ENCODE measurements at regions not wholly inside any gene's neighbourhood (a gene's known extent, or its start where the extent isn't known, plus 50 kb on each side); places are given as distances from the start of the nearest gene placed in this dataset.

GRCh38 chr20:57790176-57790575 lies 80.4 kb upstream of the PMEPA1 start:
- peaks cover 4% of the 10 kb centered on the region for H3K4me1 ChIP-seq (ENCODE audit: control insufficient read depth, insufficient read depth, low read depth, low read length)
- no peak overlapping the region for H4K8ac ChIP-seq (ENCODE audit: low read length)
- no peak overlapping the region for H3K18ac ChIP-seq (ENCODE audit: low read depth in 1 of 2, low read length in 2 of 2)
- no peak overlapping the region for H2BK15ac ChIP-seq (ENCODE audit: low read depth, poor library complexity, severe bottlenecking)
- no peak overlapping the region for H3K9ac ChIP-seq (ENCODE audit: low read length)
- no peak overlapping the region for H3K23ac ChIP-seq (ENCODE audit: low read length in 2 of 2)
- H3K4me2 ChIP-seq (ENCODE audit: low read length, poor library complexity, severe bottlenecking), result no peak overlapping the region
- no peak overlapping the region for H2AFZ ChIP-seq (ENCODE audit: low read depth, low read length)
- H2AK5ac ChIP-seq (ENCODE audit: low read length, severe bottlenecking), result no peak overlapping the region
- no peak overlapping the region for H2BK120ac ChIP-seq (ENCODE audit: low read depth, low read length)
- H3K14ac ChIP-seq (ENCODE audit: low read length in 2 of 2), result no peak overlapping the region
- no peak overlapping the region for H3K27ac ChIP-seq (ENCODE audit: low read length, poor library complexity, severe bottlenecking)
- H3K36me3 ChIP-seq (ENCODE audit: control insufficient read depth in 1 of 2, insufficient read depth in 2 of 2, low read depth in 1 of 2, low read length in 2 of 2), result no peaks in the 10 kb centered on the region
- no peak overlapping the region for H2BK5ac ChIP-seq (ENCODE audit: low read depth, low read length, poor library complexity, severe bottlenecking)
- H3K79me1 ChIP-seq (replicated peaks; ENCODE audit: low read length, poor library complexity, severe bottlenecking), result no peaks in the 10 kb centered on the region
- DNase-seq, result no peak
- no peak overlapping the region for H4K91ac ChIP-seq (ENCODE audit: low read length)
- no peak overlapping the region for H2BK12ac ChIP-seq (ENCODE audit: low read length in 2 of 2)
- H3K27me3 ChIP-seq (ENCODE audit: control insufficient read depth in 1 of 2, insufficient read depth in 1 of 2, low read length in 2 of 2), result peaks cover 10 to 36% of the 10 kb centered on the region in 2 experiments
- 80% methylated on average over 8 of the region's 8 CpGs for WGBS
- no peak overlapping the region for H3K4me3 ChIP-seq (ENCODE audit: insufficient read depth in 1 of 2, low read depth in 1 of 2, low read length in 2 of 2)
- peaks cover 3% of the 10 kb centered on the region for H3K9me3 ChIP-seq (ENCODE audit: control insufficient read depth, low read length)
- no peak overlapping the region for H3K4ac ChIP-seq (ENCODE audit: low read depth in 1 of 2, low read length in 2 of 2)

GRCh38 chr20:57788936-57789613 lies 79.3 kb upstream of the PMEPA1 start:
- Histone ChIP-seq H3K79me1 (replicated peaks; ENCODE audit: low read length, poor library complexity, severe bottlenecking) (no peaks in the 10 kb centered on the region), H2BK15ac (ENCODE audit: low read depth, poor library complexity, severe bottlenecking) (no peak overlapping the region), H2BK12ac (ENCODE audit: low read length in 2 of 2) (no peak overlapping the region), H4K91ac (ENCODE audit: low read length) (no peak overlapping the region), H3K4me1 (ENCODE audit: control insufficient read depth, insufficient read depth, low read depth, low read length) (no peaks in the 10 kb centered on the region), H2BK120ac (ENCODE audit: low read depth, low read length) (no peak overlapping the region), H3K9ac (ENCODE audit: low read length) (no peak overlapping the region), H2BK5ac (ENCODE audit: low read depth, low read length, poor library complexity, severe bottlenecking) (no peak overlapping the region), H3K18ac (ENCODE audit: low read depth in 1 of 2, low read length in 2 of 2) (no peak overlapping the region), H2AK5ac (ENCODE audit: low read length, severe bottlenecking) (no peak overlapping the region), H3K36me3 (ENCODE audit: control insufficient read depth in 1 of 2, insufficient read depth in 2 of 2, low read depth in 1 of 2, low read length in 2 of 2) (no peaks in the 10 kb centered on the region), H4K8ac (ENCODE audit: low read length) (no peak overlapping the region), H3K14ac (ENCODE audit: low read length in 2 of 2) (no peak overlapping the region), H3K27ac (ENCODE audit: low read length, poor library complexity, severe bottlenecking) (no peak overlapping the region), H3K9me3 (ENCODE audit: control insufficient read depth, low read length) (peaks cover 3% of the 10 kb centered on the region), H3K4ac (ENCODE audit: low read depth in 1 of 2, low read length in 2 of 2) (no peak overlapping the region), H3K27me3 (ENCODE audit: control insufficient read depth in 1 of 2, insufficient read depth in 1 of 2, low read length in 2 of 2) (peaks cover 14 to 45% of the 10 kb centered on the region in 2 experiments), H3K4me2 (ENCODE audit: low read length, poor library complexity, severe bottlenecking) (no peak overlapping the region), H3K4me3 (ENCODE audit: insufficient read depth in 1 of 2, low read depth in 1 of 2, low read length in 2 of 2) (no peak overlapping the region), H2AFZ (ENCODE audit: low read depth, low read length) (no peak overlapping the region), H3K23ac (ENCODE audit: low read length in 2 of 2) (no peak overlapping the region)
- WGBS, result 83% methylated on average over 18 of the region's 19 CpGs
- no peak for DNase-seq

GRCh38 chr20:57787990-57788781 lies 78.4 kb upstream of the PMEPA1 start:
- no peak overlapping the region for H3K4me2 ChIP-seq (ENCODE audit: low read length, poor library complexity, severe bottlenecking)
- H2BK5ac ChIP-seq (ENCODE audit: low read depth, low read length, poor library complexity, severe bottlenecking), result no peak overlapping the region
- no peaks in the 10 kb centered on the region for H3K36me3 ChIP-seq (ENCODE audit: control insufficient read depth in 1 of 2, insufficient read depth in 2 of 2, low read depth in 1 of 2, low read length in 2 of 2)
- no peak overlapping the region for H4K8ac ChIP-seq (ENCODE audit: low read length)
- no peak overlapping the region for H3K4me3 ChIP-seq (ENCODE audit: insufficient read depth in 1 of 2, low read depth in 1 of 2, low read length in 2 of 2)
- peaks cover 3% of the 10 kb centered on the region for H3K9me3 ChIP-seq (ENCODE audit: control insufficient read depth, low read length)
- no peaks in the 10 kb centered on the region for H3K79me1 ChIP-seq (replicated peaks; ENCODE audit: low read length, poor library complexity, severe bottlenecking)
- H3K27ac ChIP-seq (ENCODE audit: low read length, poor library complexity, severe bottlenecking), result no peak overlapping the region
- H2BK120ac ChIP-seq (ENCODE audit: low read depth, low read length), result no peak overlapping the region
- H3K14ac ChIP-seq (ENCODE audit: low read length in 2 of 2), result no peak overlapping the region
- H3K18ac ChIP-seq (ENCODE audit: low read depth in 1 of 2, low read length in 2 of 2), result no peak overlapping the region
- no peak overlapping the region for H4K91ac ChIP-seq (ENCODE audit: low read length)
- H3K4me1 ChIP-seq (ENCODE audit: control insufficient read depth, insufficient read depth, low read depth, low read length), result no peaks in the 10 kb centered on the region
- 68% methylated on average over 13 of the region's 17 CpGs for whole genome bisulfite sequencing
- no peak overlapping the region for H3K23ac ChIP-seq (ENCODE audit: low read length in 2 of 2)
- H2BK15ac ChIP-seq (ENCODE audit: low read depth, poor library complexity, severe bottlenecking), result no peak overlapping the region
- no peak overlapping the region for H2AFZ ChIP-seq (ENCODE audit: low read depth, low read length)
- no peak for DNase-seq
- no peak overlapping the region for H3K4ac ChIP-seq (ENCODE audit: low read depth in 1 of 2, low read length in 2 of 2)
- peaks cover 17 to 46% of the 10 kb centered on the region in 2 experiments for H3K27me3 ChIP-seq (ENCODE audit: control insufficient read depth in 1 of 2, insufficient read depth in 1 of 2, low read length in 2 of 2)
- H3K9ac ChIP-seq (ENCODE audit: low read length), result no peak overlapping the region
- no peak overlapping the region for H2BK12ac ChIP-seq (ENCODE audit: low read length in 2 of 2)
- no peak overlapping the region for H2AK5ac ChIP-seq (ENCODE audit: low read length, severe bottlenecking)

- H3K23ac ChIP-seq (ENCODE audit: low read length in 2 of 2), result no peak overlapping the region
- WGBS, result 80% methylated on average over 10 of the region's 10 CpGs
- H3K27me3 ChIP-seq (ENCODE audit: control insufficient read depth in 1 of 2, insufficient read depth in 1 of 2, low read length in 2 of 2), result peaks cover 18 to 49% of the 10 kb centered on the region in 2 experiments
- H3K4me1 ChIP-seq (ENCODE audit: control insufficient read depth, insufficient read depth, low read depth, low read length), result no peaks in the 10 kb centered on the region
- no peak for DNase-seq
- peaks cover 3% of the 10 kb centered on the region for H3K9me3 ChIP-seq (ENCODE audit: control insufficient read depth, low read length)
- H3K18ac ChIP-seq (ENCODE audit: low read depth in 1 of 2, low read length in 2 of 2), result no peak overlapping the region
- H2AFZ ChIP-seq (ENCODE audit: low read depth, low read length), result no peak overlapping the region
- H3K36me3 ChIP-seq (ENCODE audit: control insufficient read depth in 1 of 2, insufficient read depth in 2 of 2, low read depth in 1 of 2, low read length in 2 of 2), result no peaks in the 10 kb centered on the region
- no peak overlapping the region for H4K8ac ChIP-seq (ENCODE audit: low read length)
- no peak overlapping the region for H3K27ac ChIP-seq (ENCODE audit: low read length, poor library complexity, severe bottlenecking)
- H3K4me2 ChIP-seq (ENCODE audit: low read length, poor library complexity, severe bottlenecking), result no peak overlapping the region
- H3K9ac ChIP-seq (ENCODE audit: low read length), result no peak overlapping the region
- H2BK120ac ChIP-seq (ENCODE audit: low read depth, low read length), result no peak overlapping the region
- no peak overlapping the region for H2BK5ac ChIP-seq (ENCODE audit: low read depth, low read length, poor library complexity, severe bottlenecking)
- H3K14ac ChIP-seq (ENCODE audit: low read length in 2 of 2), result no peak overlapping the region
- H3K4me3 ChIP-seq (ENCODE audit: insufficient read depth in 1 of 2, low read depth in 1 of 2, low read length in 2 of 2), result no peak overlapping the region
- H3K79me1 ChIP-seq (replicated peaks; ENCODE audit: low read length, poor library complexity, severe bottlenecking), result no peaks in the 10 kb centered on the region
- no peak overlapping the region for H4K91ac ChIP-seq (ENCODE audit: low read length)
- no peak overlapping the region for H2BK15ac ChIP-seq (ENCODE audit: low read depth, poor library complexity, severe bottlenecking)
- H2AK5ac ChIP-seq (ENCODE audit: low read length, severe bottlenecking), result no peak overlapping the region
- H2BK12ac ChIP-seq (ENCODE audit: low read length in 2 of 2), result no peak overlapping the region
- no peak overlapping the region for H3K4ac ChIP-seq (ENCODE audit: low read depth in 1 of 2, low read length in 2 of 2)
Observed at GRCh38 chr20:57787151-57787989, 77.6 kb upstream of the PMEPA1 start.
